Lower lobe of right lung (tissue), 2 donors: ENCODE measurements at regions not wholly inside any gene's neighbourhood (a gene's known extent, or its start where the extent isn't known, plus 50 kb on each side); places are given as distances from the start of the nearest gene placed in this dataset.

Experiments used
- ATAC-seq, 2 donors: fragments of 200-7000 bp; cut with Tn5 transposase; one replicate each; pipeline ENCODE4 v1.9.1; 2020 to 2022; ENCODE audit warnings: mild to moderate bottlenecking in 2 of 2, moderate library complexity in 2 of 2
- DNase-seq: peaks from one replicate; pipeline ENCODE4 v3.0.0-alpha.2; 2020
- H3K27ac ChIP-seq: fragments of 200-600 bp; one replicate; pipeline ENCODE4 v1.8.0; 2022
- H3K27me3 ChIP-seq: fragments of 200-600 bp; one replicate; pipeline ENCODE4 v1.8.0; 2022; ENCODE audit warnings: low read depth
- H3K36me3 ChIP-seq: fragments of 200-600 bp; one replicate; pipeline ENCODE4 v1.8.0; 2022; ENCODE audit warnings: mild to moderate bottlenecking
- H3K4me1 ChIP-seq: fragments of 200-600 bp; one replicate; pipeline ENCODE4 v1.8.0; 2022
- H3K4me3 ChIP-seq: fragments of 200-600 bp; one replicate; pipeline ENCODE4 v1.8.0; 2022; ENCODE audit warnings: mild to moderate bottlenecking
- H3K9me3 ChIP-seq: fragments of 200-600 bp; one replicate; pipeline ENCODE4 v1.8.0; 2022
- CTCF ChIP-seq: fragments of 200-600 bp; IDR thresholded peaks from one replicate; pipeline ENCODE4 v1.8.0; 2022; ENCODE audit warnings: antibody characterized with exemption, mild to moderate bottlenecking
- intact Hi-C: fragments of 100-400 bp; cut with DNase I; formaldehyde crosslinking; loops from one replicate; pipeline ENCODE4 v1.11.0; 2022
- donor health status: DM: no; HTN: yes; CAD: no; lungs with severe emphysema.

- Histone ChIP-seq H3K4me3 (no peak overlapping the region), H3K27me3 (no peaks in the 10 kb centered on the region), H3K4me1 (no peaks in the 10 kb centered on the region), H3K36me3 (no peaks in the 10 kb centered on the region), H3K27ac (no peak overlapping the region), H3K9me3 (no peaks in the 10 kb centered on the region)
- no peak for ATAC-seq
- intact Hi-C loops: no loop called here
- no peak for DNase-seq
- no peak for TF ChIP-seq CTCF
These were observed 464.2 kb upstream of the EEF2KMT start for GRCh38 chr16:5561800-5562199.

- H3K36me3 ChIP-seq: no peaks in the 10 kb centered on the region
- intact Hi-C loops: no loop called here
- no peak for TF ChIP-seq CTCF
These were observed 462.5 kb upstream of the EEF2KMT start for GRCh38 chr16:5560084-5560483.

GRCh38 chr16:5557966-5558365, 460.4 kb upstream of the EEF2KMT start:
- no peak overlapping the region for H3K4me3 ChIP-seq
- H3K36me3 ChIP-seq: no peaks in the 10 kb centered on the region
- no peak for TF ChIP-seq CTCF
- ATAC-seq (no peak), DNase-seq (no peak)
- H3K9me3 ChIP-seq: no peaks in the 10 kb centered on the region
- no peak overlapping the region for H3K27ac ChIP-seq
- H3K27me3 ChIP-seq: no peaks in the 10 kb centered on the region
- H3K4me1 ChIP-seq: no peaks in the 10 kb centered on the region
- intact Hi-C loops: no loop called here

More at GRCh38 chr16:5560084-5560483, 462.5 kb upstream of the EEF2KMT start:
- ATAC-seq (no peak), DNase-seq (no peak)
- Histone ChIP-seq H3K27me3 (no peaks in the 10 kb centered on the region), H3K9me3 (no peaks in the 10 kb centered on the region), H3K27ac (no peak overlapping the region), H3K4me3 (no peak overlapping the region), H3K4me1 (no peaks in the 10 kb centered on the region)

- Histone ChIP-seq H3K27me3 (no peaks in the 10 kb centered on the region), H3K9me3 (no peaks in the 10 kb centered on the region), H3K27ac (no peak overlapping the region), H3K4me3 (no peak overlapping the region), H3K4me1 (no peaks in the 10 kb centered on the region), H3K36me3 (no peaks in the 10 kb centered on the region)
- TF ChIP-seq CTCF: no peak
- ATAC-seq: no peak
- intact Hi-C loops: no loop called here
- no peak for DNase-seq
These were observed 459.9 kb upstream of the EEF2KMT start for GRCh38 chr16:5557448-5557847.

GRCh38 chr16:5556158-5556810, 458.7 kb upstream of the EEF2KMT start:
- Histone ChIP-seq H3K9me3 (no peaks in the 10 kb centered on the region), H3K4me1 (no peaks in the 10 kb centered on the region), H3K27me3 (no peaks in the 10 kb centered on the region), H3K4me3 (no peak overlapping the region), H3K27ac (no peak overlapping the region), H3K36me3 (no peaks in the 10 kb centered on the region)
- intact Hi-C loops: no loop called here
- DNase-seq: no peak
- no peak for TF ChIP-seq CTCF
- no peak for ATAC-seq
